ENCODE measurements at regions not wholly inside any gene's neighbourhood (a gene's known extent, or its start where the extent isn't known, plus 50 kb on each side); places are given as distances from the start of the nearest gene placed in this dataset.

DNA sequence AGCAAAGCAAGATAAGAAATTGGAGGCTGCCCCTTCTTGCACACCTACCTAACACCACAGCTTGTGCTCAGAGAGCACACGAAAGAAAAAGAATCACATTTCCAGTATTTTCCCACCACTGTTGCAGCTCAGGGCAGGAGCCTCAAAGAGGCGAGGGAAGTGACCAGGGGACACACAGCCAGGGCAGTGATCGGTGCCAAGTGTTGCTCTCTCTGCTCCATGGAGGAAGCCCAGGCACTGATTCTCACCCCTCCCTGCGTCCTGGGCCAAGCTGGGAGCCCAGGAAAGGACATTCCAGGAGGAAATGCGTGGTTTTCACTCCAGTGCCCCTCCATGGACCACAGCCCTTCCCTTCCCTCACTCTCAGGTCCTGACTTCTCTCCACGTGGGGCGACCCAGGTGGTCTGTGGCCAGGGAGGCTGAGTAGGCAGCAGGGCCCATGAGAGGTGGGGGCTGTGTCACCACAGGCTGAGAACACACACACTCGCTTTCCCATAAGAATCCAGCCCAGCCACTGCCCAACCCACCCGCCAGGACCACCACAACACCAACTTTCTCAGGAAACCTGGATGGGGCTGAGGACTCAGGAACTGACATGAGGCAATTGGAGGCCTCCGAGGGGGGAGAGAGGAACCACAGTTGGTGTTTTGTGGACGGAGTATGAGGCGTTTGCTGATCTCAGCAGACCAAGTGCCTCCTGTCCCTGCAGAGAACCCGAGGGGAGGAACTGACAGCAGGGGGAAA is 81.7 kb upstream of the MAFB start:
- no peak for DNase-seq

DNA sequence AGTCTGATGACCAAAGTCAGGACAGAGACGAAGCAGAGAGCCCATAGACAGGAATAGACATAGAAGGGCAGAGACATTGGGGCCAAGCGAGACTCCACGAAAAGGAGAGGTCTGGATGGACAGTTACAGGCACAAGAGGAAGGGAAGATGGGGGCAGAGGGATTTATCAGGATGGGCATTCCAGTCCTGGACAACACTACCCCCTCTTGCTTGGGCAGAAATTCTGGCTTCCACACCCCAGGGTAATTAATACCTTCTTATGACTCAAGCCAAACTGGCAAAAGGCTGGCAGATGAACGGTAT is 82.2 kb upstream of the MAFB start:
- DNase-seq: no peak

DNA sequence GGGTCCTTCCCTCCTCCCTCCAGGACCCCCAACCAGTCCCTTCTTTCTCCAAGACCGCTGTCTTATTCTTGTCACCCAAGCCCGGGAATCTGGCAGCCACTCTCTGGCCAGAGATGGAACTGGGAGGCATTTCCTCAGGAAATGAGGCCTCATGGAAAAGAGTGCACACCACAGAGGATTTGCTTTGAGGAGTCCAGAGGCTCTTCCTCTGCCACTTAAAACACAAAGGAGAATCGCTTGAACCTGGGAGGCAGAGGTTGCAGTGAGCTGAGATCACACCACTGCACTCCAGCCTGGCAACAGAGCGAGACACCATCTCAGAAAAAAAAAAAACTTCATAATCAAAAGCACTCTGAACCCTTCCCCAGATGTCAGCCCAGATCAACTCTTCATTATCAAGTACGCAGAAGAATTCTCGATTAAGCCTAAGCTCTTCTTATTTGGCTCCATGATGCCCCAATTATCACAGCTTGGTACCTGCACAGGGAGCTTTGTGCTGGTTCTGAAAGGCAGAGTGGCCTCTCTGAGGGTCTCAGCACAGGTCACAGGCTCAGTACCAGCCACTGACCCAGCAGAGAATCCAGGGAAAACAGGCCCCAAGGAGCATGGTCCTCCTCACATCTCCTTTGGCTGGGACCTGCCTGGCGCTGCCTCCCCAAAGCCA is 82.9 kb upstream of the MAFB start:
- no peak for DNase-seq

- no peak for DNase-seq
Observed at GRCh38 chr20:40773376-40773775, 84.3 kb upstream of the MAFB start.

- DNase-seq: no peak
Observed at GRCh38 chr20:40774252-40774651, 85.2 kb upstream of the MAFB start.

DNA sequence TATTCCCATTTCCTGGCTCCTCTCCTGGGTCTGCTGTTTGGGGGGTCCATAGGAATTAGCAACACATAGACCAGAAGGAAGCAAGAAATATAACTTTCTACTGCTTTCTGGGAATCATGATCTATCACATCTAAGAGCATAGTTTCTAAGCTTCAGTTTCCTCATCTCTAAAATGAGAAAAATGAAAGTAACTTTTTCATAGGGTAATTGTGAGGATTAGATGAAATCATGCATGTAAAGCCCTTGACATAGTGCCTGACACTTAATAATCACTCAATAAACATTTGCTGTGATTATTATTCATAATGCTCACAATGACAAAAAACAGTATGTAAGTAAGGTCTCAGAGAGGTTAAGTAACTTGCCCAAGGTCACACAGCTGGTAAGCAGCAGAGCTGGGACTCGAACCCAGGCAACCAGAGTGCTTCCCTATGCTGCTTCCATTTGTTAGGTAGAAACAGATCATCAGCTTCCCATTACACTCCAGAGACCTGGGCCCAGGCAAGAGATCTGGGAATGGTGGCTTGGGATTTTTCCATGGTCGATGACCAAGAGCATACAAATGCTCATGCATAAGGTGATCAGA is 86.6 kb upstream of the MAFB start:
- no peak for DNase-seq

DNA sequence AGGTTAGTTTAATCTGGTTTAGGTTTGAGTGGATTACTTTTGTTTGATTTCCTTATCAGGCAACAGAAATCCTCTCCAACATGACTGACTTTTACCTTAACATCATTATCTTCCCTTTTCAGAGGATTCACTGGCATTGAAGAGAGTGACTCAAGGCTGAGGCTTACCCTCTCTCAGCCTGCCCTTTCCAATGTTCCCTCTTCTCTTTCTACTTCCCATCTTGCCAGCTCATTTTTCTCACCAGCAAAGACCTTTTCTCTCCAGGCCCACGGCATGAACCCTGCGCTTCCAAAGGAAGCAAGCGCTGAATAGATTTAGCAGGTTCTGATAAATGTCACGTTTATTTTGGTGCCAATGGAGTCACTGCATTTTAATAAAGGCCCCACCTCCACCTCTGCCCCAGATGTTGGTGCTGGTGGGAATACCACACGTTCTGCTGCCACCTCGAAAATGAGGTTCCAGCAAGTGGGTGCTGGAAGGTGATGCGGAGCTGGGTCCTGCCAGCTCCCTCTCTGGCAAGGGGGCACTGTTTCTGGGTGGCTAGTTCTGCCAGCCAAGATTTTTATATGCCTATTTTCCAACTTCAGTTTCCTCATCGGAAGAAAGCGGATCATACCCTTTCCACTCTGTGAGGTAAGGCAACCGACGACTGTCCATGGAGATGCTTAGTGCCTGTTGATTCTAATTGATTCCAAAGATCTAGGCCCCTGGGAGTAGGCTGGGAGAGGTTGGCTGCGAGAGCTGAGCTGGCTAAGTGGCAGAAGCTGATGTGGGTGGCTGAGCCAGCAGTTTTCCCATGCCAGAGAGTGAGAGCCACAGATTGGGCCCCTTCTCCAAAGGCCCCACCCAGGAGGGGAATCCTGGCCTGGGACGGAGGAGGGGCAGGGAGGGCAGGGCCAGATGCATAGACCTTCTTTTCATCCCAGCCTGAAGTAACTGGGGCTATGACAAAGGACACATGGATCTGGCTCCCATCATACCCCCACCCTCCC is 87.7 kb upstream of the MAFB start:
- DNase-seq: no peak

DNA sequence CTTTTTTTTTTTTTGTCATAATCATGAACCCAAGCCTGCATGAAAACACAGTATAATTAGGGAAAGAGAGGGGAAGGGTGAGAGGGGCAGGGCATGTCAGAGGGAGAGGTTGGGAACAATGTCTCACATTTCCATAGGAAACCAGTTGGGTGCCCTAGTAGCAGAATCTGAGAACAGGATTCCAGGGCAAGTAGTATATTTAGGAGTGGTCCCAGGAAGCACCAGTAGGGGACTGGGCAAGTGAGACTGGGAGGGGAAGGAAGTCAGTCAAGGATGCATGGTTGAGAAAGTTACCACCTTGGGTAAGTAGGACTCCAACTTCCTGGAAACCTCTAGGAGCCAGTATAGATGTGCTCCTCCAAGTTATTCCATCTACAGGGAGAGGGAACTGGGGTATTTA is 88.6 kb upstream of the MAFB start:
- DNase-seq: no peak

- no peak for DNase-seq
Observed at GRCh38 chr20:40778894-40779496, 90.0 kb upstream of the MAFB start.

GRCh38 chr20:40781327-40782042 is 92.4 kb upstream of the MAFB start:
- no peak for DNase-seq

GRCh38 chr20:40782043-40782368 is 93.0 kb upstream of the MAFB start:
- no peak for DNase-seq

DNA sequence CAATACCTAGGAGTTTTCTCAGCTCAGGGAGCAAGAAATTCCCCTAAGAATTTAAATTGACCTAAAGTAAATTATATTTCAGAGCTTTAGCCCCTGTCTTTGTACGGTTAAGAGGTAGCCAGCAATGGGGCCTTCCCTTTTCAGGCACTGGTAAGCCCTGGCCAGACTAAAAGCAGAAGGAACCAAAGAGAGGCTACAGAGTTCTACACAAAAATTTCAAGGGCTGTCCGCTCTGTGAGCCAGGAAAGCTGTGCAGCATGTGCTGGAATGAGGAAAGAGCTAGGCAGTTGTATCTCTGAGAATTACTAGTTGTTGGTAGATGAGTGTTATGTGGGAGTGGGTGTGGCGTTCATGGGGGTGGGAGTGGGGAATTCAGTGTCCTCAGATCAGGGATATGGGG is 96.3 kb upstream of the MAFB start:
- DNase-seq: no peak

DNA sequence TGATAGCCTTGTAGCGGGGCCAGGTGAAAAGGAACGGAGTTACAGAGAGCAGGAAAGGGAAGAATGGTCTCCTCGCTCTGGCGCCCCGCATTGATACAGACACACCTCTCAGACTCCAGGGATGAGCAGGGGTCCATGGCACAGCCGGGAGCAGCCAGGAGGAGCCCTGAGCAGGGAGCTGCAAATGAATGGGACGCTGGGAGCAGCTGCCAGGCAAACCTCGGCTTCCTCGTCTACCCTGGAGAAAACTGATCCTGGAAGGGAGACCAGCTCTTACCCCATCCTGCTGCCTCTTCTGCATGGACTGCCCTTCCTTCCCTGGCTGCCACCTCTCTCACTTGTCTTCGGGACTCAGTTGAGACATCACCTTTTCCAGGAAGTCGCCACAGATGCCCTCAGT is 97.3 kb upstream of the MAFB start:
- DNase-seq: no peak

DNA sequence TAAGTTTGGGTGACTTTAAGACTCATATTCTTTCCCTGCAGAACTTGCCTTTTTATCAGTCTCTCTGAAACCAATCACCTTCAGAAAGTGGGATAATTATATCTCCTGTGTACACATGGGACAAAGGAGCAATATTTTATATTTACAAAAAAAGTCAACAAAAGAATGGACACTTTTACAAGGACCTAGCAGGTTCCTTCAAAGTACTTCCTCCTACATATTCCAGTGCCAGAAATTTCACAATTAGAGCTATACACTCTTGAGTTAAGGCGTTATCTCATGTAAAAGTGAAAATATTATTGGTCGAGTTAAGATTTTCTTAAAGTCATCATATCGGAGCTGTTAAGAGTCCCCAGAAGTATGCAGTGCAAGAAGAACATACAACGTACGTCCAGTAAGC is 98.9 kb upstream of the MAFB start:
- no peak for DNase-seq

GRCh38 chr20:40797425-40797824 is 108.4 kb upstream of the MAFB start:
- no peak for DNase-seq

GRCh38 chr20:40798066-40798465 is 109.0 kb upstream of the MAFB start:
- no peak for DNase-seq

- no peak for DNase-seq
Observed at GRCh38 chr20:40802886-40803285, 113.8 kb upstream of the MAFB start.

DNA sequence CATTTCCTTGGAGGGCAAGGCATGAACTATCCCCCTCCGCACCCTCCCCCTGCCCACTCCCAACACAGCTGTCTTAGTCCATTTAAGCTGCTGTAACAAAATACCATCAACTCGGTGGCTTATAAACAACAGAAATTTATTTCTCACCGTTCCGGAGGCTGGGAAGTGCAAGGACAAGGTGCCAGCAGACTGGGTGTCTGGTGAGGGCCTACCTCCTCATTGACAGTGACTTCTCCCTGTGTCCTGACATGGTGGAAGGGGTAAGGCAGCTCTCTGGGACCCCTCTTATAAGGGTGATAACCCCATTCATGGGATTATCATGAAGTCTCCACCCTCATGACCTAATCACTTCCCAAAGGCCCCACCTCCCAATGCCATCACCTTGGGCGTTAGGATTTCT is 114.3 kb upstream of the MAFB start:
- no peak for DNase-seq

DNA sequence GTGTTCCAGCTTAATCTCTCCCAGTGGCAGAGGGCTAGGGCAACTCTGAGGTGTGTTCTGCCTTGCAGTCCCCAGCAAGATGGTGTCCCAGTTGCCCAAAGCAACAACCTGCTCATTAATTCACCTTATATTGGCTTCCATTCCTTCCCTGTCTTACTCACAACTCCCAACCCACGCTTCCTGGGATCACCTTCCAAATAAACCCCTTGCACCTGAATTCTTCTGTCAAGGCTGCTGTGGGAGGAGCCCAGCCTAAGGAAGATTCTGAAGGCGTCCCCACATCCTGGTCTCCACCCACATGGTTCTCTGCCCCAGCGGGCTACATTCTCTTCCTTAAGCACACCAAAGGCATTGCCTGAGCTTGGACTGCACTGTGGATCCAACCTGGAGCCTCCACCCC is 116.6 kb upstream of the MAFB start:
- no peak for DNase-seq

- no peak for DNase-seq
Observed at GRCh38 chr20:40806929-40807820, 118.1 kb upstream of the MAFB start.

GRCh38 chr20:40807821-40808170 is 118.8 kb upstream of the MAFB start:
- no peak for DNase-seq

All from fibroblast of skin of back (primary cell).